GM21515 (cell line): ENCODE measurements at regions not wholly inside any gene's neighbourhood (a gene's known extent, or its start where the extent isn't known, plus 50 kb on each side); places are given as distances from the start of the nearest gene placed in this dataset.

Experiments used
- ATAC-seq: cut with Tn5 transposase; IDR thresholded peaks from one replicate; pipeline ENCODE4 v1.9.1; 2021; ENCODE audit not compliant: unreplicated experiment

DNA sequence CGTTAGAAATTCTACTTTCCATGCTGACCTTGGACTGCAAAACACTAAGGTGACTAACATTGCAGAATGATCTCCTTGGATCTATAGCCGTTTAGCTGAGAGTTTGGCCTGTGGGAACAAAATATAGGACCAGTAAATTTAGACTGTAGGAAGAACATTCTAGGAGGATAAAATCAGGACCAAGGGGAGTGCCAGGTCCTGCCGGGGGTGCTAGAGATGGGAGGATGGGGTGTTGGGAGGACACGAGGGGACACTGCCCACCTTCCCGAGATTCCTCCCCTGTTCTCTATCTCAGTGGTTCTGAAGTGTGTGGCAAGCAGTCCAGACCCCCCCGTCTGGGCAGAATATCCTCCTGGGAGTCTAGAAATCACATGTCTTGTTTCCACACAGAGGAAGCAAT lies 445.2 kb downstream of the ZSWIM6 start:
- no peak for ATAC-seq

- no peak for ATAC-seq
These were observed 447.7 kb downstream of the ZSWIM6 start for GRCh38 chr5:61779743-61780142.

DNA sequence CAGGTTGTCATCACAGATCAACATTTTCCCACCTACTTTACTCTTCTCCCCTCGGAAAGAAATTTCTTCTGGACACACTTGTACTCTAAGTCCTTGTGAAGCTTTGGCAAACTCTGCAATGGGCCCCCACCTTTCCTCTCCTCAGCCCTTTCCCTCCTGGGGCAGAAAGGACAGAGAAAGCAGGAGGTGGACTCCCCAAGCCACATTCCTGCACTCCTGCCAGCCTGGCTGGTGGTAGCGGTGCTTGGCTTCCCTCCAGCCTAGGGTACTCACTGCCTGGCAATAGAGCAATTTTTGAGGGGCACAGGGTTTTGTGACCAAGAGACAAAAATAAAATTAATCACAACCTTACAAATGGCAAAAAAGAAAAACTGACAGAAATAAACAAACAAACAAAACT lies 451.4 kb downstream of the ZSWIM6 start:
- ATAC-seq: no peak

DNA sequence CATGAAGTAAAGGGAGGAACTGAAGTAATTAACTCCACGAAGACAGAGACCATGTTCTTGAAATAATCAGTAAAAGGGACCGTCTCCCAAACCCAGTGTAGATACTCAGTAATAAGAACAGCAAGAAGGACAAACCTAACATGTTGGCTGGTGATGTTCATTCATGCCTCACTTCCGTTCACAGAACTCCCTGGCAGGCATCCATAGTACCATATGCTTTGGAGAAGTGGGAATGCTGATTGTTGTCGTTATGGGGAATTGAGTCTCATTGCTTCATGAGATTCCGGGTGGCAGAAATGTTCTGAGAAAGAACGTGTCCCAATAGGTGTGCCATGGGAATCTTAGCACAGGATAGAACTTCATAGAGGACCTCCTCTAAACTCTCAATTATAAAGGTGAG lies 452.3 kb downstream of the ZSWIM6 start:
- ATAC-seq: no peak

- ATAC-seq: no peak
These were observed 456.5 kb downstream of the ZSWIM6 start for GRCh38 chr5:61788548-61788947.

GRCh38 chr5:61790007-61790406 lies 457.9 kb downstream of the ZSWIM6 start:
- ATAC-seq: no peak

DNA sequence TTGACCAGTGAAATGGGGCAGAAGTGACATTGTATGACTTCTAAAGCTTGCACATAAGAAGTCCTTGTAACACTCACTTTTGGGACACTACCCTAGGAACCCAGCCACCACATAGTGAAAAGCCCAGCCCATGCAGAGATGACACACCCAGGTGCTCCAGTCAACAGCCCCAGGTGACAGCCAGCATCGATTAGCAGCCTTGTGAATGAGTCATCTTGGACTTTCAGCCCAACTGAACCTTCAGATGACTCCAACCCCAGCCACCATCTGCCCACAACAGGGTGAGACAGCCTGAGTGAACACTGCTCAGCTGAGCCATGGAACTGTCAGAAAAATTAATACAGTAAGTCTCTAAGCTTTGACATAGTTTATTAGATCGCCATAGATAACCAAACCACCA lies 458.6 kb downstream of the ZSWIM6 start:
- peak; percentile 91 for ATAC-seq

DNA sequence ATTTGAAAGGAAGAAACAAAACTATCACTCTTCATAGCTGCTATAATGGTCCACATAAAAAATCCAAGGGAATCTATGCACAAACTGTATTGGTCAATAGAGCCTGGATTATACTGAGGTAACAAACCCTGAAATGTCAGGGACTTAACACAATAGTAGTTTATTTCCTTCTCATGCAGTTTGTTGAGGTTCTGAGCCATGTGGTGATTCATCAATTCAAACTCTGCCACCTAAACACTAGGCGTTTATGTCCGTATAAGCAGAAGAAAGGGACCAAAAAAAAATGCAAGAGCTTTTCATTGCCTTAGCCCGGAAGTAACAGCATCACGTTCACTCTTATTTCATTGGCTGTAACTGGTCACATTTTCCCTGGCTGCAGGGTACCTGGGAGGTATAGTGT lies 464.7 kb downstream of the ZSWIM6 start:
- no peak for ATAC-seq

GRCh38 chr5:61800450-61800849 lies 468.4 kb downstream of the ZSWIM6 start:
- no peak for ATAC-seq

DNA sequence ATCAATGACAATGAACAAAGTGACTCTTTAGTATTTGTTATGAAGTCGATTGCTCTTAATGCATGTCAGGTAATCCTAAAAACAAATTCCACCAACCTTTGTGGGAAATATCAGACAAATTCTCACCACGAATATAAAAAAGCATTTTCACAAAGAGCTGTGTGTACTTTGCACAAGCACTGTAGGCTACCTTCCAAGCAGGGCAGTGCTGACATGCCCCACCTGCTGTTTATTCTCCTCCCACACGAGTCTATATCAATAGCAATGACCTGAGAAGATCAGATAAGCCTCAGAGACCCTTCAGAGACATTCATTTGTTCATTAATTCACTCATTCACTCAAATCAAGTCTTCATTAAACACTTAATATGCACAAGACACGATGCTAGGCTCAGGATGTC lies 469.1 kb downstream of the ZSWIM6 start:
- ATAC-seq: no peak

- ATAC-seq: no peak
These were observed 470.4 kb downstream of the ZSWIM6 start for GRCh38 chr5:61802456-61802855.

DNA sequence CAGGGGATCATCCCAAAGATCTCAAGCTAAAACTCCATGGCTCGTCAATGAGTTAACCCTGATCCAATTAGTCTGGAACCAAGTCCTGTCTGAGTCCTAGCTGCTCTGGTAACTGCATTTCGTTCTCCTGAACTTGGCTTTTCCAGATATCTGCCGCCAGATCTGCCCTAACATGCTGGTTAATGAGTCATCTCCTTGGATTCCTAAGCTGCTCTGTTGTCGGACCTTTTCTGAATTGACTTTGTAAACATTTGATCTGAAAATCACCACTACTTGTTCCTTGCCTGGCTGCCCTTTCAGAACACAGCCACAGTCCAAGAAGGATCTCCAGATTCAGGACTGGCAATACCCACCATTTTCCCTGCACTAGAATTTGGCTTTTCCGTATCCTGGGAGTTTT lies 473.0 kb downstream of the ZSWIM6 start:
- ATAC-seq: no peak

- ATAC-seq: no peak
These were observed 474.5 kb downstream of the ZSWIM6 start for GRCh38 chr5:61806491-61807020.

DNA sequence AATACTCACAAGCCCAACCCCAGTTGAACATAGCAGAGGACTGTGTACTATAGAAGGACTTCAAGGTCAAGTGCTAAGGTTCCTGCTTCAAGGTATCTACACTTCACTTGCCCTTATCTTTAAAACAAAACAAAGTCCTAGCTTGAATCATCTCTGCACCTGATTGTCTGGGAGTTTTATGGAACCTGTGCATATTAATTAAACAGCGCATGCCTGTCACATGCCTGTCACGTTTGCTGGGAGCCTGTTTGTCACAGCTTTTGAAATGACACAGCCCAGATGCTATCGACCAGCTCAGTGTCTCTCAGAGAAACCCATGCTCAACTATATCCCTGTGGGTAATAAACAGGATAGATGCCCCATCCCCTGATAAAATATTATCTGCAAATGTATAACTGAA lies 476.0 kb downstream of the ZSWIM6 start:
- ATAC-seq: no peak

DNA sequence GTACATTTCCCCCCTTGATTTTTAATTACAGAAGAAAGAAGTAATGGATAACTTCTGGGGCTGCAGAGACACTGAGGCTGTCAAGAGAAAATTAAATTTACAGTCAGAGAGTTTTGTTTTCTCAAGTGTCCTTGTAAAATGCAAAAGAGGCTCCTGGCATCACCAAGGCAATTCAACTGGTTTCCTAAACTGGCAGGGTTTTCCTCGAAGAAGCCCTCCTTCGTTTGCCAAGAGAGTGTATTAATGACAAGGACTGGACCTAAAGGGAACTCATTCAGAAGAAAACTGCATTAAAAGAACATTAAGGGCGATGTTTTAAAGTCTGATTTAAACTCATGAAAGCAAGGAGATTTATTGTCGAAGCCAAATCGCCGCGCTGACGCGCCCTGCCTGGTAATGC lies 476.9 kb downstream of the ZSWIM6 start:
- no peak for ATAC-seq

DNA sequence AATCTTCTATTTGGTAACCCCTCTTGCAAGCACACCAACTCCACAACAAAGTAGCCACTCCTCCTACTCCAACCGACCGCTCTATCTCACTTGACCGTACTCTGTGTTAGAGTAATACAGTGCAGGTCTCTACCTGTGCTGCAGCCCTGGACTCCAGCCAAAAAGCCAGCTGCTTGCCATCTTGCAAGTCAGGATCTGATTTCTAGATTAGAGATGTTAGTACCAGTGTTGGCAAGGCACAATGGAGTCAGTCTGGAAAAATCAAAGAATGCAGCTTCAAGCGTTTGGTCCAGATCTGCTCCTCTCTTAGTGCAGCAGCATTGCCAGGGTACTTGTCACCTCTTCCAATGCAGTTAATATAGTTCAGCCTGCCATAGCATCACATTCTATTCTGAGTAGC lies 477.6 kb downstream of the ZSWIM6 start:
- no peak for ATAC-seq

DNA sequence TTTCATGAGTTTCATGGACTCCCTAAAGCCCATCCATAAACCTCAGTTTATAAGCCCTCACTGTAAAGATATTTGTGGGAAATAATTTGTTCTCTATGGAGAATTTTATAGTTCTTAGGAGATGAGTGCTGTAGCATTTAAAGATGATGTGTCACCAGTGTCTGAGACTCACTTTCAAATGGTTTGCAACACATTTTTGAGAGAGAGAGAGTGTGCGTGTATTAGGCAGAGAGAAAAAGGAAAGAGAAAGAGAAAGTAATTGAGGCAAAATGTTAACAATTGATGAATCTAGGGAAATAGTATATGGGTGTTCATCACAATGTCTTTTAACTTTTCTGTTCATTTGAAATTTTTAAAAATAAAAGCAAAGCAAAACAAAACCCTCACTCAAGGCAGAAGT lies 479.0 kb downstream of the ZSWIM6 start:
- no peak for ATAC-seq

DNA sequence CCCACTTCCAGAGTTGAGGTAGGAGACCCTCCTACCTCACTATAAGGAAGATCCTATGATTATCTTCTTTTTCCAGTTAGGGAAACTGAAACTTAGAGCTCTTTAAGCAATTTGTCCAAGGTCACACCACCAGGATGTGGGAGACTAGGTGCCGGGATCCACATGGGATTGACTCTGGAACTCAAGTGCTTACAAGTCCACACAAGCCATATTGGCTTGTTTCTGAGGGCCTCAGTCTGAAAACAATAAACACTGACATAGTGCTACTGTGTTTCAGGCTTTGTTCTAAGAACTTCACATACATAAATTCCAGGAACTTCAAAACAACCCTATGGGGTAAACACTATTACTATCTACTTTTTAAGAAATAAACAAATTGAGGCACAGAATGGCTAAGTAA lies 481.3 kb downstream of the ZSWIM6 start:
- ATAC-seq: no peak

GRCh38 chr5:61815339-61815738 lies 483.3 kb downstream of the ZSWIM6 start:
- ATAC-seq: no peak

DNA sequence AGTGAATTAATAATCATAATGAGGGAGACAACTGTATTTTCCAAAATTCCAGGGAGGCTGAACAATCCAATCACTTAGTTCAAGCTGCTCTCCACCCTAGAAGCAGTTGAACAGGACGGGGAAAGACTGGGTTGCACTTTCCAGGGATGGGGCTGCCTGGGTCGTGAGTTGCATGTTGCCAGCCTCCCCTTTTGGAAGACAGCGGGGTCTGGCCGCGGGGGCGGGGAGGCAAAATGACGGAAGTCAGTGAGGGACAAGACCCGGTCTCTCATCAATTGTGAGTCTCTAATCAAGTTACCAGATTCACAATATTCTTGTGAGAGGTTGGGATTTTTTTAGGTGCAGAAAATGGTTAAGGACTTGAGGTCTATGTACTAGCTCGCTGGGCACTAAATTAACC lies 484.1 kb downstream of the ZSWIM6 start:
- ATAC-seq: no peak

- ATAC-seq: no peak
These were observed 484.8 kb downstream of the ZSWIM6 start for GRCh38 chr5:61816585-61817450.

- no peak for ATAC-seq
These were observed 485.6 kb downstream of the ZSWIM6 start for GRCh38 chr5:61817472-61818326.
